ENCODE measurements at regions not wholly inside any gene's neighbourhood (a gene's known extent, or its start where the extent isn't known, plus 50 kb on each side); places are given as distances from the start of the nearest gene placed in this dataset.

DNA sequence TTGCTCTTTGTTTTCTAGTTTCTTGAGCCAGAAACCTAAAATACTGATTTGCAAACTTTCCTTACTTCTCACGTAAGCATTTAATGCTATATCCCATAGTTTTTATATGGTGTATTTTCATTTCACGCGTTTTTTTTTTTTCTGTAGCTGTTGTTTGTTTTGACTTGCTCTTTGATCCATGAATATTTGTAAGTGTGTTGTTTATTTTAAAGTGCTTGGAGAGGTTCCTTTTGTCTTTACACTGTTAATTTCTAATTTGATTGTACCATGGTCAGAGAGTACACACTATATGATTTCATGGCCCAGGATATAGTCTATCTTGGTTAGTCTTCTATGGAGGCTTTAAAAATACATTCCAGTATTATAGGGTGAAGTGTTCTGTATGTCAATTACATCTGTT, 84.8 kb upstream of the RNF217 start:
- TF ChIP-seq, protein P1, sequence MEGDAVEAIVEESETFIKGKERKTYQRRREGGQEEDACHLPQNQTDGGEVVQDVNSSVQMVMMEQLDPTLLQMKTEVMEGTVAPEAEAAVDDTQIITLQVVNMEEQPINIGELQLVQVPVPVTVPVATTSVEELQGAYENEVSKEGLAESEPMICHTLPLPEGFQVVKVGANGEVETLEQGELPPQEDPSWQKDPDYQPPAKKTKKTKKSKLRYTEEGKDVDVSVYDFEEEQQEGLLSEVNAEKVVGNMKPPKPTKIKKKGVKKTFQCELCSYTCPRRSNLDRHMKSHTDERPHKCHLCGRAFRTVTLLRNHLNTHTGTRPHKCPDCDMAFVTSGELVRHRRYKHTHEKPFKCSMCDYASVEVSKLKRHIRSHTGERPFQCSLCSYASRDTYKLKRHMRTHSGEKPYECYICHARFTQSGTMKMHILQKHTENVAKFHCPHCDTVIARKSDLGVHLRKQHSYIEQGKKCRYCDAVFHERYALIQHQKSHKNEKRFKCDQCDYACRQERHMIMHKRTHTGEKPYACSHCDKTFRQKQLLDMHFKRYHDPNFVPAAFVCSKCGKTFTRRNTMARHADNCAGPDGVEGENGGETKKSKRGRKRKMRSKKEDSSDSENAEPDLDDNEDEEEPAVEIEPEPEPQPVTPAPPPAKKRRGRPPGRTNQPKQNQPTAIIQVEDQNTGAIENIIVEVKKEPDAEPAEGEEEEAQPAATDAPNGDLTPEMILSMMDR (conservative IDR thresholded peaks at IDR 0.05; ENCODE audit: low read depth, low read length) = no peak
- no peak for DNase-seq (ENCODE audit: low read depth)
- H3K4me3 ChIP-seq (ENCODE audit: low read depth, low read length) = no peak overlapping the region

DNA sequence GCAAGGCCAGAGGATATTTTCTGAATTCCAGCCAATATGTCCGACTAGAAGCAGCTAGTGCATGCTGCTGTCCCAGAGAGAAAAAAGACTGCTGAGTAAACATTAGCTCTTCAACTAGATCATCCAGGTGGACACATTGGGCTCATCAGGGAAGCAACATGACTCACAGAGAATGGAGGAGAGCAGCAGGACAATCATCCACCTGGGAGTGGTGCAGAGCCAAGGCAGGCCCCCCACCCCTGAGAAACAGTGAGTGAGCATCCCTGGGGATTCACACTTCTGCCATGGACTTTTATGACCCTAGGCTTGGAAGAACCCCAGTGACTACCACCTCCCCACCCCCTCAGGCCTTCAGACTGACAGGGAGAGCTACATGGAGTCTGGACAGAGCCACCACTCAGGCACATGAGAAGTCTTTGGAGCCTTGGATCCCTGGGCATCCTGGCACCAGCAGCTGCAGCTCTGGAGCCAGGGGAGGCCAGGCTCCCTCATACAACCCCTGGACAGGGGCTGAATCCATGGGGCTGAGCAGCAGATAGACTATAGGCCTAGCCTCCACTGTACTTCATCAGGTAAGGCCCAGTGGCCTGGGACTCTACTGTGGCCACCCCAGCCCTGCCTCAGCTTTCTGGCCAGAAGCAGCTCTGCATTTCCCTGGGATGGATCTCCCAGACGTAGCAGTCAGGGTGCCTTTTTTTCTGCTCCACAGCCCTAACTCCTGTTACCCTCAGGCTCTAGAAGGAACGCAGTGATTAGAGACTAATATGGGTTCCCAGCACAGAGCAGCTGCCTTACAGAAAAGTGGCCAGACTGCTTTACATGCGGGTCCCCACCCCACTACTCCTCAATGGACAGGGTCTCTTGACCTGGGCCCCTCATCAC, 82.9 kb upstream of the RNF217 start:
- TF ChIP-seq, protein P1 (conservative IDR thresholded peaks at IDR 0.05; ENCODE audit: low read depth, low read length) = no peak
- DNase-seq (ENCODE audit: low read depth) = no peak
- no peak overlapping the region for H3K4me3 ChIP-seq (ENCODE audit: low read depth, low read length)

DNA sequence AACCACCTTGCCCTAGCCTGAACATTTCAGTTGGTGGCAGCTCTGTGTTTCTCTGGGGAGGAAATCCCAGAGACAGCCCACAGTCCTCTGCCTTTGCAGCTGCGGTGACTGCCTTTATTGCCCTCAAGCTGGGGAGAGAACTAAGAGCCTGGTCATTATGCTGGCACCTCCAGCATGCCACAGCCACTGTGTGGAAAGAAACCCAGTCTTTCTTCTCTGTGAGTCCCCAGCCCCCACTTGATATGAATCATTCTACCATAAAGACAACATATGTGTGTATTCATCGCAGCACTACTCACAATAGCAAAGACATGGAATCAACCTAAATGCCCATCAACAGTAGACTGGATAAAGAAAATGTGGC, 82.3 kb upstream of the RNF217 start:
- no peak for DNase-seq (ENCODE audit: low read depth)
- TF ChIP-seq, protein P1 (conservative IDR thresholded peaks at IDR 0.05; ENCODE audit: low read depth, low read length) = no peak
- no peak overlapping the region for H3K4me3 ChIP-seq (ENCODE audit: low read depth, low read length)

DNA sequence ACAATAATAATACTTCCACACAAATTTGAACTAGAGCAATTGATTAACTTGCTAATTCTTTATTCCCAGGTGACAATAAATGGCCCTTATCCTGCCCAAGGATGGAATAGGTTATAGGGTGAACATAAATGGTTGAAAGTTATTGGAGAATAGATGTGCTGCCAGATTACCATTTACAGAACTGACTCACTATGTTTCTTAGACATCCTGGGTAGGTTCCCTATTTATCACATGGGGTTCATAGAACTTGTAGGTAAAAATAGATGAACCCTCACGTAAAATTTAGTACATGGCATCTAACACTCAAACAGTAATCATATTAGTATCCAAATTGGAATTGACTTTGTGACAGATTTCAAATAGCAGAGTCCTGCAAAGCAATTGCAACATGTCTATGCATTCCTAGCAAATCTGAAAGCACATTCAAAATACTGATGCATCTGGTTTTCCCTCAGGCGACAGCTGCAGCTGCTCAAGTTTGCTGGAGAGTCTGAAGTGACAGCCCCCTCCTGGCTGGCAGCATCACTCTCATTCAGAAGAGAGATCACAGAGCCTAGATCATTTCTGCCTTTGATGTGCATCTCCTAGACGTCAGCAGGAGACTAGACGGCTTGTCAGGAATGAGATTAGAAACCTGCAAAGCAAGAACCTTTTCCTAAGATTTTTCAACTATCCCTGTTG, 80.2 kb upstream of the RNF217 start:
- TF ChIP-seq, protein P1 (conservative IDR thresholded peaks at IDR 0.05; ENCODE audit: low read depth, low read length) = no peak
- no peak for DNase-seq (ENCODE audit: low read depth)
- no peak overlapping the region for H3K4me3 ChIP-seq (ENCODE audit: low read depth, low read length)

DNA sequence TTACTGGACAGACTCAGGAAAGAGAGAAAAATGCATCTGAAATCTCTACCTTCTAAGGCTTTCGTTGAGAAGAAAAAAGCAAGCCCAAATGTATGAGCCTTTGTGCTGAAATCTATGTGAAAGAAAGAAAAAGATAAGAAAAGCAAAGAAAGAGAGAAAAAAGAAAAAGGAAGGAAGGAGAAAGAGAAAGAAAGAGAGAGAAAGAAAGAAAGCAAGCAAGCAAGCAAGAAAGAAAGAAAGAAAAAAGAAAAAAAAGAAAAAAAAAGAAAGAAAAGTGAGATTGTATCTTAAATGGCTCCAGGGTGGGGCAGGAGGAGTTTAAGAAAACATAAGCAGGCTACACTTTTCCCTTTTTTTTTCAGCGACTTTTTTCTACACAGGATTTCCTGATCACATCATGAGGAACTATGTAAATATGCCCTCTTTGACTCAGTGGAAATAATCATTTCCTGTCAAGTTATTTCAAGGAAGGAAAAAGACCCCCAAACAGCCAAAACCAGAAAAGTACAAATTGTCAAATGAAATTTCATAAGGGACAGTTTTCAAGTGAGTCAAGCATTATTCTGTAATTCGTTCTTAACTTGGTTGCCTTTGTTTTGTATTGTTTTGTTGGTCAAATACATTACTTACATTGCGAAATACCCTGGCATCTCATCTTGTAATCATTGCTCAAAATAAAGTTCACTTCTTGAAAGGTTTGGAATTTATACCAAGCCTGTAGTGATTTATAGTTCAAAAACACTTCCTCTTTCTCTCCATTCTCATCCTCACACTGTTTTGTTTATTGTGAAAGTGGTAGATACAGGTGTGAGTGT, 79.5 kb upstream of the RNF217 start:
- peak; percentile 79 for DNase-seq (ENCODE audit: low read depth)
- no peak overlapping the region for H3K4me3 ChIP-seq (ENCODE audit: low read depth, low read length)

DNA sequence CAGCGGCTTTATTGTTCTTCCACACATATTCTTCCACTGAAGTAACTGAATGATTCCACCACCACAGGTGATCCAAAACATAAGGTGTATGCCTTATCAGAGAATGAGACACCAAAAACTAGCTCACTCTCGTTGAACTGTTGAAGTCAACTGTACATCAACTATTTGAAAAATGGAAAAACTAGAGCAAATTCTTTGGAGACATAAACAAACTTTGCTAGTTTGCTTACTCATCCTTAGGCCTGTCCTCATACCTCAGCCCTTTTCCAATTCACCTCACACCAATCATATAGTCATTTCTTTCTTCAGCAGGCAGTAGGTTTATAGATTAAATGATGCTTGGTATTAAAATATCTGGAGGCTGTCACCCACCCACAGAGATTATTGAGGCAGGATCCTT, 77.1 kb upstream of the RNF217 start:
- DNase-seq (ENCODE audit: low read depth) = no peak
- H3K4me3 ChIP-seq (ENCODE audit: low read depth, low read length) = no peak overlapping the region
- TF ChIP-seq, protein P1 (conservative IDR thresholded peaks at IDR 0.05; ENCODE audit: low read depth, low read length) = no peak

More for the DNA sequence above, 79.5 kb upstream of the RNF217 start:
- TF ChIP-seq, protein P1 (conservative IDR thresholded peaks at IDR 0.05; ENCODE audit: low read depth, low read length) = no peak

Measured in epithelial cell of proximal tubule (primary cell).